Esophagus squamous epithelium (tissue), 5 donors: ENCODE measurements at regions not wholly inside any gene's neighbourhood (a gene's known extent, or its start where the extent isn't known, plus 50 kb on each side); places are given as distances from the start of the nearest gene placed in this dataset.

ENCODE experiments used
- DNase-seq: peaks from one replicate; lab custom pipeline; 2025; lab: John Stamatoyannopoulos, UW
- H3K27ac ChIP-seq, 4 donors: fragments of 200-600 bp; sonication (generic); one replicate each; pipeline ENCODE4 v1.5.1; 2016 to 2019; ENCODE audit warnings: mild to moderate bottlenecking in 1 of 4
- H3K27me3 ChIP-seq, 4 donors: fragments of 200-600 bp; sonication (generic); 1 replicate in 3 of 4; 2 replicates in 1 of 4; pipeline versions ENCODE4 v1.5.1 to v1.6.0; 2017 to 2021; ENCODE audit warnings: antibody characterized with exemption in 1 of 4
- H3K36me3 ChIP-seq, 3 donors: fragments of 200-600 bp; sonication (generic); one replicate each; pipeline ENCODE4 v1.5.1; 2016 to 2019
- H3K4me1 ChIP-seq, 3 donors: fragments of 200-600 bp; sonication (generic); one replicate each; pipeline ENCODE4 v1.5.1; 2017 to 2019
- H3K4me3 ChIP-seq, 4 donors: fragments of 200-600 bp; sonication (generic); 1 replicate in 3 of 4; 2 replicates in 1 of 4; pipeline ENCODE4 v1.5.1; 2016 to 2019; ENCODE audit warnings: mild to moderate bottlenecking in 2 of 4, moderate library complexity in 1 of 4
- H3K9me3 ChIP-seq, 3 donors: fragments of 200-600 bp; sonication (generic); one replicate each; pipeline ENCODE4 v1.5.1; 2016 to 2019
- POLR2A ChIP-seq, 4 donors: fragments of 450-650 bp; IDR thresholded peaks; one replicate each; pipeline ENCODE4 v1.6.1; 2017; ENCODE audit warnings: antibody characterized with exemption in 4 of 4, mild to moderate bottlenecking in 4 of 4, moderate library complexity in 3 of 4
- WGBS, 2 donors: methylation state at CpG; one replicate each; pipeline ENCODE4 v1.1.5; 2018; 5-methylcytosine and 5-hydroxymethylcytosine counted together
- intact Hi-C: fragments of 100-400 bp; cut with DNase I; formaldehyde crosslinking; loops from one replicate; pipeline ENCODE4 v1.15.0; 2022
- TF ChIP-seq, protein P1 (sequence below), 6 experiments: fragments of 450-650 bp in 4 of 6; fragments of 200-600 bp in 2 of 6; sonication (generic) in 2 of 6; IDR thresholded peaks; one replicate each; pipeline ENCODE4 v1.5.1; 2016 to 2019; ENCODE audit warnings: antibody characterized with exemption in 6 of 6, mild to moderate bottlenecking in 4 of 6, moderate library complexity in 4 of 6
- donor health status: DM: yes; HTN: yes; CAD: no.

DNA sequence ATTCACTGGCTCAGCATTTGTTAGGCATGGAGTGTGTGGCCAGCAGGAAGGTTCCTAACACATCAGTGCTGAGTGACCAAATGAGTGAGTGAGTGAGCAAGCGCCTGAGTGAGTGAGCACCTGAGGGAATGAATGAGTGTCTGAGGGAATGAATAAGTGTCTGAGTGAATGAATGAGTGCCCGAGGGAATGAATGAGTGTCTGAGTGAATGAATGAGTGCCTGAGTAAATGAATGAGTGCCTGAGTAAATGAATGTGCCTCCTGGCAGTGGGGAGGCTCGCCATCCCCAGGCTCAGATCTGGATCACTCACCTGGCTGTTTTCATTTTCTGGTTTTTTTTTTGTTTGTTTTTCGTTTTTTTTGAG, 52.1 kb upstream of the TCF20 start:
- no peak for DNase-seq
- Histone ChIP-seq H3K27me3 (no peaks in the 10 kb centered on the region), H3K36me3 (no peaks in the 10 kb centered on the region), H3K4me1 (peaks cover 15 to 66% (median 25%) of the 10 kb centered on the region in 3 donors), H3K27ac (peak overlapping the region in 1 of 4 donors; percentile 35), H3K4me3 (no peak overlapping the region), H3K9me3 (no peaks in the 10 kb centered on the region)
- intact Hi-C loops: no loop called here
- 51 to 71% methylated on average over 4 of the region's 4 CpGs for WGBS, 2 donors
- no peak for TF ChIP-seq POLR2A (IDR thresholded peaks at IDR 0.05)
- TF ChIP-seq, protein P1, sequence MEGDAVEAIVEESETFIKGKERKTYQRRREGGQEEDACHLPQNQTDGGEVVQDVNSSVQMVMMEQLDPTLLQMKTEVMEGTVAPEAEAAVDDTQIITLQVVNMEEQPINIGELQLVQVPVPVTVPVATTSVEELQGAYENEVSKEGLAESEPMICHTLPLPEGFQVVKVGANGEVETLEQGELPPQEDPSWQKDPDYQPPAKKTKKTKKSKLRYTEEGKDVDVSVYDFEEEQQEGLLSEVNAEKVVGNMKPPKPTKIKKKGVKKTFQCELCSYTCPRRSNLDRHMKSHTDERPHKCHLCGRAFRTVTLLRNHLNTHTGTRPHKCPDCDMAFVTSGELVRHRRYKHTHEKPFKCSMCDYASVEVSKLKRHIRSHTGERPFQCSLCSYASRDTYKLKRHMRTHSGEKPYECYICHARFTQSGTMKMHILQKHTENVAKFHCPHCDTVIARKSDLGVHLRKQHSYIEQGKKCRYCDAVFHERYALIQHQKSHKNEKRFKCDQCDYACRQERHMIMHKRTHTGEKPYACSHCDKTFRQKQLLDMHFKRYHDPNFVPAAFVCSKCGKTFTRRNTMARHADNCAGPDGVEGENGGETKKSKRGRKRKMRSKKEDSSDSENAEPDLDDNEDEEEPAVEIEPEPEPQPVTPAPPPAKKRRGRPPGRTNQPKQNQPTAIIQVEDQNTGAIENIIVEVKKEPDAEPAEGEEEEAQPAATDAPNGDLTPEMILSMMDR (IDR thresholded peaks at IDR 0.05): no peak

DNA sequence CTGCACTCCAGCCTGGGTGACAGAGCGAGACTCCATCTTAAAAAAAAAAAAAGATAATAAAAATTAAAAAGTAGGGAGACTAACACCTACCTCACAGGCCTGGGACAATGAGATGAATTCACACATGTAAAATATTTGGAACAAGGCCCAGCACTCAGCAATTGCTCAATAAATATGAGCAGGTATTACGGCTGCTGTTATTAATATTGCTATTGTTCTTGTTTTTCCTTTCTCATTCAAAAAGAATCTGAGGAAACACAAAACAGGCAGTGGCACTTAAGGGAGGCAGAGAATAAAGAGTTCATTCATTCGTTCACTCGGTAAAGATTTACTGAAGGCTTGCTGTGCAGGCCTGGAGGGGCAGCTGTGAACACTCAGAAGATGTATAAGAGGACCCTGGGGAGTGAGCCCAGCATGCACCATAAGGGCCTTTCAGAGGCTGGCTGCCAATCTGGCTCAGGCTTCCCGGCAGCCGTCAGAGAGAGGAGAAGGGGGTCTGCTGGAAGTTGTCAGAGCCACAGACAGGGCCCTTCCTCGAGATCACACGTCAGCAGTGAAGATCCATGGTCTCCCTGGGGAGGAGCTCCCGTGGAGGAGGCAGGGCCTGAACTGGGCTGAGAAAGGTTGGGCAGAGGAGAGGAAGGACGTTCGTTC, 51.6 kb upstream of the TCF20 start:
- Histone ChIP-seq H3K4me1 (peaks cover 19 to 66% (median 29%) of the 10 kb centered on the region in 3 donors), H3K4me3 (no peak overlapping the region), H3K9me3 (no peaks in the 10 kb centered on the region), H3K36me3 (no peaks in the 10 kb centered on the region), H3K27ac (peak overlapping the region in 2 of 4 donors; percentile 35 to 63), H3K27me3 (no peaks in the 10 kb centered on the region)
- DNase-seq: no peak
- intact Hi-C loops: no loop called here
- WGBS, 2 donors: 38 to 44% methylated on average over 9 to 11 of the region's 11 CpGs
- TF ChIP-seq, protein P1 (IDR thresholded peaks at IDR 0.05): no peak
- TF ChIP-seq POLR2A (IDR thresholded peaks at IDR 0.05): no peak

DNA sequence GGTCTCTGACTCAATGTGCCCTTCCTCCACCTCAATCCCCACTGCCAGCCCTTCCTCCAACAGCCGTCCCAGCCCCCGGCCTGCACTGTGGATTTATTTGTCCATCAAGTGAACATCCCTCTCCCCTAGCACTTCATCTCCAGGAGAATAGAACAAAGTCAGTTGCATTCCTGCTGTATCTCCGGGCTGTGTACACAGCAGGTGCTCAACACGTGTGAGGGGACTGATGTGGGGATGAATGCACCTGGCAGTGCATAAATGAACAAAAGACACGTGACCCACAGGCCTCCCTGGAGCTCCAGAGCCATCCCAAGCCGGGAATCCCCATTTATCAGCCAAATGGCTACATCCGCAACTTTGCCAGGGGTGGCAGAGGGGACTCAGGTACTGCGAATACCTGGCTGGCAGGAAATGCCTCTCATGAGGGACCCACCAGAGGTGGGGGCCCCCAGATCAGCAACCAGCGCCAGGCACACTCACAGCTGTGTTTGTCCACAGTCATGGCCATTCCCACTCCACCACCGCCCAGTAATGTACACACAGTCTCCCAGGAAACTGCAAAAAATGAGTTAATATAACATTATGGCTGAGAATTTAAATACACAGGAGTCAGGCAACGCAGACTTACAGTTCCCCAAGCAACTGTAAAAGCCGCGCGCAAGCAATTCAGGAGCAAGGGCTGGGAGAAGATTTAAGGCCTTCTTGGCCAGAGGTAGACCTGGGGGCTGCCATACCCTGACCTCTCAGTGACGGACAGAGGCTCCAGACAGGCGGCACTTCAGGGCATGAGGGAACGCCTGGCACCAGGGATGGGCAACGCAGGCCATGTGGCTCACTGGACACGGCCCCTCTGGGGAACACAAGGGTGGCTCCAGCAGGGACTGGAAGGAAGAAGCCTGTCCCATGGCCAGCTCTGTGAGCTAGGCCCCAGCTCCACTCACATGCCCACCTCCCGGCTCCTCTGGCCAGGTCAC, 50.3 kb upstream of the TCF20 start:
- TF ChIP-seq, protein P1 (IDR thresholded peaks at IDR 0.05): no peak
- H3K27ac ChIP-seq: no peak overlapping the region
- 88 to 90% methylated on average over 11 of the region's 20 CpGs for WGBS, 2 donors
- H3K4me3 ChIP-seq: no peak overlapping the region
- H3K36me3 ChIP-seq: no peaks in the 10 kb centered on the region
- no peaks in the 10 kb centered on the region for H3K27me3 ChIP-seq
- H3K4me1 ChIP-seq: peaks cover 28 to 68% (median 30%) of the 10 kb centered on the region in 3 donors
- H3K9me3 ChIP-seq: no peaks in the 10 kb centered on the region
- intact Hi-C loops: no loop called here
- DNase-seq: no peak
